Tibial nerve (tissue), 3 donors: ENCODE measurements at regions not wholly inside any gene's neighbourhood (a gene's known extent, or its start where the extent isn't known, plus 50 kb on each side); places are given as distances from the start of the nearest gene placed in this dataset.

Experiments
- CTCF ChIP-seq, 5 experiments: fragments of 200-600 bp in 3 of 5; fragments of 450-650 bp in 2 of 5; sonication (generic) in 3 of 5; IDR thresholded peaks; one replicate each; pipeline ENCODE4 v1.5.1; 2016 to 2019; ENCODE audit warnings: antibody characterized with exemption in 5 of 5, mild to moderate bottlenecking in 3 of 5, moderate library complexity in 2 of 5
- POLR2A ChIP-seq, 2 donors: fragments of 450-650 bp; IDR thresholded peaks; one replicate each; pipeline ENCODE4 v1.6.1; 2017; ENCODE audit warnings: antibody characterized with exemption in 2 of 2, mild to moderate bottlenecking in 2 of 2, moderate library complexity in 2 of 2

GRCh38 chr2:215671244-215671643 is 235.4 kb upstream of the FN1 start:
- TF ChIP-seq CTCF (IDR thresholded peaks at IDR 0.05) (no peak), POLR2A (IDR thresholded peaks at IDR 0.05) (no peak)
